NCI-H524 (cell line): ENCODE measurements at regions not wholly inside any gene's neighbourhood (a gene's known extent, or its start where the extent isn't known, plus 50 kb on each side); places are given as distances from the start of the nearest gene placed in this dataset.
"Not testable (repeated sequence)": the region's sequence is repeated elsewhere in the genome, so short reads cannot be mapped to it uniquely, and the experiment has no call there.

ENCODE experiments used
- DNase-seq, 2 experiments: peaks; one replicate each; lab custom pipeline; 2025; lab: John Stamatoyannopoulos, UW

DNA sequence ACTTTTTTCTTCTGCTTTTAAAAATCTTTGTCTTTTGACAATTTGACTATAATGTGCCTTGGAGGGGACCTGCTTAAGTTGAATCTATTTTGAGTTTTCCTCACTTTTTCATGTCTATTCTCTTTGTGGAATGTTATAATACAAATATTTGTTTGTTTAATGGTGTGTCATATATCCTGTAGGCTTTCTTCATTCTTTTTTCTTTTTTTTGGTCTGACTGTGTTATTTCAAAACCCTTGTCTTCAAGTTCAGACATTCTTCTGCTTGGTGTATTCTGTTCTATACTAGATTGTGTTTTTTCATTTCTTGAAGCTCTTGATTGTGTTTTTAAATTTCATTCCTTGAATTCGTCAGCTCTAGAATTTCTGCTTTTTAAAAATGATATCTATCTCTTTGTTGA, 228.2 kb downstream of the STK31 start:
- no peak for DNase-seq

DNA sequence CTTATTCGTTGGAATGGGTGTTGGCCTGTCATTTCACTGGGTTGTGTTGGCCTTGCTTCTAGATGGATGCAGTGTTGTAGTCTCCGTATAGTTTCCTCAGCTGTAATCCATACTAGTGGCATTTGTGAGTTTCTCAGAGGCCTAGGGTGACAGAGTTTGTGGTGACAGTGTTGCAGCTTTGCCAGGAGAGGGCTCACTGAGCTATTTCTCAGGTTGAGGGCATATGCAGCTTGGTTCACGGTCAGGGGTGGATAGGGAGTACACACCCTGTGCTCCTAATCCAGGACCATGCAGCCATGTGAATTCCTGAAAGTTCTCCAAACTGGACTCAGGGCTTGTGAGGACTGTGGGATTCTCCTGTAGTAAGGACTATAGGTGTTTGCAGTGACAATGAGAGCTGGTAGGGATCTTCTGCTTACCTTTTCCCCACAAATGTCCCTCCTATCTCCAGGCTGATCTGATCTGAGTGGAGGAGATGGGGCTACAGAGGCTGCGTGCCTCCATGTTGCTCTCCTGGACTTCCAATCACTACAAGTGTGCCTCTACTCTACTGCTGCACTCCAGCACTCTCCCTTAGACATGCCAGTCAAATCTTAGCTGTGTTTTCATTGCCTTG, 229.0 kb downstream of the STK31 start:
- DNase-seq: peak; percentile 30 to 48

DNA sequence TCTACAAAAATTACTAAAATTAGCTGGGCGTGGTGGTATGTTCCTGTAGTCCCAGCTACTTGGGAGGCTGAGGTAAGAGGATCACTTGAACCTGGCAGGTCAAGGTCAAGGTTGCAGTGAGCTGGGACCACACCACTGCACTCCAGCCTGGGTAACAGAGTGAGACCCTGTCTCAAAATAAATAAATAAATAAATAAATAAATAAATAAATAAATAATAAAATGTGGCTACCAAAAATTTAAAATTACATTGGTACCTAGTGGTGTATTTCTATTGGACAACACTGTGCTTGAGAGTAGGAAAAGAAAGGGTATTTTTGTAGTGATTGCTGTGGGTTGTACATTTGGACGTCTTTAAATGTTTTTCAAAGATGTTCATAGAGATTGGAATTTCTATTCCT, 229.7 kb downstream of the STK31 start:
- not testable (repeated sequence) for DNase-seq

DNA sequence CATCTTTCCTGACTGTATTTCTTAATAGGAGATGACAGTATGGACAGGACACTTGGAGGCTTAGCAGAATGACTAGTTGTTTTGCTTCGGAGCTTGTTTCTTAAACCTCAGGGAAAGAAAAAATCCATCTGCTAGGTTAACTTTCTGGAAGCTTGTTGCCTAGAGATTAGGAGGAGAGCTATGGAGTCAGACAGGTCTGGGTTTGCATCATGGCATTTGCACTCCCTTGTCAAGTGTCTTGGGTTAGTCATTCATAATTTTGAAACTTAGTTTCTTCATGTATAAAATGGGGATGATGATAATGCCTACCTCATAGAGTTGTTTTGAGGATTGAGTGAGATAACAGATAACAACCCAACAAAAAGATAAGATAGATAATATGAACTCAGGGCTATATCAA, 231.5 kb downstream of the STK31 start:
- DNase-seq: no peak

DNA sequence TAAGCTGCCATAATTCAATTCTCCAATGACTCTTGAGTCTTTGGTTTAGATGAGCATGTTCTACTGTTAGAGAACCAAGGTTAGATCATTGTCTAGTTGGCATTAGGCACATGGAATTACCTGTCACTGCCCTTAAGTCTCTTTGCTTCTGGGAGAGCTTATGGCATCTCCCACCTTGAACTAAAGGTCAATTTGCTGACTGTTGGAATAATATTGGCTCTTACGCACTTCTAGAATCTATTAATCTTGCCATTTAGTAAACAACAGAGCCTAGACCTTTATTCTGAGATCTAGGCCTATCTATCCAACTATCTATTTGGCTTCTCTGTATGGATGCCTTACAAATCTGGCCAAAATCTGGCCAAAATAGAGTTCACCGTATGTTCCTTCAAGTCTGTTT, 232.0 kb downstream of the STK31 start:
- no peak for DNase-seq

DNA sequence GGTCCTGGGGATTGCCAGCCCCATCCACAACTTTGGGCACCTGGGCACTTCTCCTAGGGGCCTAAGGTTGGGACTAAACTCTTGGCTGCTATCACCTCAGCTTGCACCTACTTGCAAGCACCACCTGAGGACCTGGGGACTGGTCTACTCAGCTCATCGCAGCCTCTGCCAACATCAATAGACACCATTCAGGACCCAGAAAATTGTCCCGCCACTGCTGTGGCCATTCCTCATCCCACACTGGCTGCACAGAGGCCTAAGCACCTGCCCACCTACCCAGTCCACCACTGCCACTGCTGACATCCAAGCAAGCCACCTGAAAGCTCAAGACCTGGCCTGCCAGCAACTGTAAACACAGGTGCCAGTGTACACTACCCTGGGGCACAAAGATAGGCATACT, 234.1 kb downstream of the STK31 start:
- DNase-seq: no peak

DNA sequence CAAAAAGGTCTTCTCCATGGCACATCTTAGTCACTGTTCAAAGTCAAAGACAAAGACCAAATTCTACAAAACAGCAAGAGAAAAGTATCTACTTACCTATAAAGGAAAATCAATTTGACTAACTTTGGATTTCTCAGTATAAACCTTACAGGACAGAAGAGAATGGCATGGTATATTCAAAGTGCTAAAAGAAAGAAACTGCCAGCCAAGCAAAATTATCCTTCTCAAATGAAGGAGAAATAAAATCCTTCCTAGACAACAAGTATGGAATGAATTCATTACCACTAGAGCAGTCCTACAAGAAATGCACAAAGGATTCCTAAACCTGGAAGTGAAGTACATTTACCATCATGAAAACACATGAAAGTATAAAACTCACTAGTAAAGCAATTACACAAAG, 235.5 kb downstream of the STK31 start:
- DNase-seq: no peak

DNA sequence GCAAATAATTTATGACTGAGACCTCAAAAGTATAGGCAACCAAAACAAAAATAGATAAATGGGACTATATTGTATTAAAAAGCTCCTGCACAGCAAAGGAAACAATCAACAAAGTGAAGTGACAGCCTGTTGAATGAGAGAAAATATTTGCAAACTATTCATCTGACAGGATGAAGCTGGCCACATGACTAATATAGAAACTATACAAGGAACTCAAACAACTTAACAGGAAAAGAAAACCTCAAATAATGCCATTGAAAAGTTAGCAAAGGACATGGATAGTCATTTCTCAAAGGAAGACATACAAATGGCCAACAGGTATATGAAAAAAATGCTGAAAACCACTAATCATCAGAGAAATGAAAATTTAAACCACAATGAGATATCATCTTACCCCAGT, 245.1 kb downstream of the STK31 start:
- DNase-seq: no peak

DNA sequence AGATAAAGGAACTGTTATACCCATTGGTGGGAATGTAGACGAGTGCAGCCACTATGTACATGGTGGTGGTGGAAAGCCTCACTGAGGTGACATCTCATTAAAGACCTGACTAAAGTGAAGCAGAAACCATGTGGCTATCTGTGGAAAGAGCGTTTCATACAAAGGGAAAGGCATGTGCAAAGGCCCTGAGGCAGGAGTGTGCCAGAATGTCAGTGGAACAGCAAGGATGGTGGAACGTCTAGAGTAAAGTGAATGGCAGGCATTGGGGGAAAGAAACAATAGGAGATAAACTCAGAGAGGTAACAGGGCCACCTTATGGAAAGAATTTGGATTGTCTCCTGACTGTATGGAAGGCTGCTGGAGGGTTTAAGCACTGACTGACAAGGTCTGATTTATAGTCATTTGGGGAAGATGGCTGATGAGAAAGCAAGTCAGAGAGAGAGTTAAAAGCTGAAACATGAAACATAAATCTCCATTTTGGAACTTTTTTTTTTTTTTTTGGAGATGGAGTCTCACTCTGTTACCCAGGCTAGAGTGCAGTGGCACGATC, 245.7 kb downstream of the STK31 start:
- no peak for DNase-seq

DNA sequence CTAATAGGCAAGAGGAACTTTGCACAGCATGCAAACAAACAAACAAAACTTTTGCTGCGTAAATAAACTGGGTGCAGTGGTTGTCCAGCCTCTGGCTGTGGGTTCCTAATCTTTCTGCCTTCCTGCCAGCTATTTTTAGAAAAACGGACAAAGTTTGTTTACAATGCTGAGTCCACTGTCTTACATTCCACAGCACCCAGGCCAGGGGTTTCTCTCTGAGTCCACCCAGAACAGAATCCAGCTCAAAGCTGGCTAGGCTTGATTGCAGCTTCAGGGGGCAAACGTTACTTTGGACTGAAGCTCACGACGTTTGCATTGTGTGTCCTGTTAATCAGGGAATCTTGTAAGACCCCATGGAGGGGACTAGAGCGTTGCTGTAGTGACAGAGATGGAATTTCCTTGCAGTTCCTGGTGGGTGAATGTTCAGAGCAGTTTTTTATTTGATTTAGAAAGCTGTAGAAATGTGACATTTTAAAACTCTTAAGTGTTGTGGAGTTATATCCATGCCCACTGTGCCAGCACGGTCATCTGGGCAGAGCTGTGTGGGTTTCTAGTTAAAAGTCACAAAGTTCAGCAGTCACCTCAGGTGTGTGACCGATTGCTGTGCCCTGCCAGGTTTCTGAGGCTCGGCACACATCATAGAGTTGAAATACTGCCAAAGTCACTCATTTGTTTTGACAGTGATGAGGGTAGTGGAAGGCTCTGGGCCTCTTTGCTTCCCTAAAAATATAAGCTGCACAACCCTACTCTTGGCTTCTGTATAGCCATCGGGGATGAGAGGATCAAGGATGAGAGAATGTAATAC, 247.0 kb downstream of the STK31 start:
- DNase-seq: no peak

DNA sequence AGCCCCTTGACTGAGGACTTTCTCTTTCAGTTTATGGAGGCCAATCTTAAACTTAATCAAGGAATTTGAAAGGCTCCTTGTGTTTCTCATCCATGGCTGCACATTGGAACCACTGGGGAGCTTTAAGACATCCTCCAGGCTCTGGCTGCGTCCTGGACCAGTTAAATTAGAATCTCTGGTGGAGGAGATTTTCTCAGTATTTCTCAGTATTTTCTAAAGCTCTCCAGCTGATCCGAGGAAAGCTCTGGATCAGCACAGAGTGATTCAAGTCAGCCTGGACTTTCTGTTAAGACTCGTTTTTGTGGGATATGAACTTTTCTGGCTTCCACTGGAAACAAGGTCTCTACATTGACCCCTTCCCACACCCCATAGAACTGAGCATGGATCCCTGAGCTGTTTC, 249.8 kb downstream of the STK31 start:
- no peak for DNase-seq

DNA sequence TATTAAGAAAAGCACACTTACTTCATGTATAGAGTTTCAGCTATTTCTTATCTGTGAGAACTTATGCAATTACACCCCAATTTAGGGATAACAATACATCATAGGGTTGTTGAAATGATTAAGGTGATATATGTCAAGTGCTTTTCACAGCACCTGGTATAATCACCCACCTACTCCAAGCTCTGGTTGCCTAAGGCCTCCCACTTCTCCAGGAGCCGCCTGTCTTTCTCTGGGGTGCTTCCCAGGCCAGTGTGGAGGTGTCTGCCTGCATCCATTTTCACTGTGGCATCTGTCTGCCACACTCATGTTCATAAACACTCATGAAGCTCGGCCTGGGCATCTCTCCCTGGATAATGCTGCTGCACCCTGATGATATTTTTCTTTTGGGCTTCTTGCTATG, 250.3 kb downstream of the STK31 start:
- DNase-seq: no peak

DNA sequence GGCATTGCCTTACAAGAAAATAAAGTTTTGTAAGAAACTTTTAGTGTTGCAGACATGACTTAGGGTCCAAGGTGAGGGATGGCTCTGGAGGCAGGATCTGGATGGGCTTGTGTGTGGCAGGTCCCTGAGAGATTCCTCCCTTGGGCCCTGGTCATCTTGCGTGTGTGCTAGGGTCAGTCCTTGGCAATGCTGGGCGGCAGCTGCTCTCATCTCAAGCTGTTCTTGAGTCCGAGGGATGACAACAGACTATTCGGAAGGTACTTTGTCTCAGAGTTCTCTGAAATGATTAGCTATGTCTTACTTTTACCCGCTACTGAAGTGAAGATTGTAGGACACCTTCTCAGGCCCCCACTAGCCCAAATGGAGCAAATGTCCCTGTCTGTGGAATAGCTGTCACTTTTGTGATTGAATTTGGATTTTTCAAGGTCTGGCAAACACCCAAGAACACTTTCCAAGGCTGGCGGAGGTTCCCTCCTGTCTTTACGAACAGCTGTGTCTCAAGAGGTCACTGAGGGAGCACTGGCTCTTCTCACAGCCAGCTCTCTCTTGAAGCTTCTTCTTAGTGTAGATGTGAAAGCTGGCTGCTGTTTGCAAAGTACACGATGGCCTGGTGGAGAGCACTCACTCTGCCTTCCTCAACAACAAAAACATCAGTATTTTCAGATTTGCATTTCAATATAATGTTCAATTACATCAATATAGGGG, 253.6 kb downstream of the STK31 start:
- DNase-seq: no peak

DNA sequence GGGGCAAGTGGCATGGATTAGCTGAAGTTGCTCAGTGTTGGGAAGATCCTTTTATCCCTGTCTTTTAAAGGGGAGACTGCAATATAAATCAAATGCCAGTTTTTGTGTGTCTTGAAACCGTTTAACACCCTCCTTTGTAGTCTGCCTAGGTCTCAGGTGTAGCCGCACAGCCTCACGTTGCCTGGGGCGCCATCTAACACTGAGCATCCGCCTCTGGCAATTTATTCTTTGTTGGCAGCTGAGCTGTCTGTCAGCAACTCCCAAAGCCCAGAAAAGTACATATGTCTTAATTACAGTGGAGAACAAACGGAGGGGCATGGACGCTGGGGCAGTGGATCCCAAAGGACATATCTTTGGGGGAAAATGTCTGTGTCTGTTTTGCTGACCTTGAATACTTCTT, 254.7 kb downstream of the STK31 start:
- no peak for DNase-seq

DNA sequence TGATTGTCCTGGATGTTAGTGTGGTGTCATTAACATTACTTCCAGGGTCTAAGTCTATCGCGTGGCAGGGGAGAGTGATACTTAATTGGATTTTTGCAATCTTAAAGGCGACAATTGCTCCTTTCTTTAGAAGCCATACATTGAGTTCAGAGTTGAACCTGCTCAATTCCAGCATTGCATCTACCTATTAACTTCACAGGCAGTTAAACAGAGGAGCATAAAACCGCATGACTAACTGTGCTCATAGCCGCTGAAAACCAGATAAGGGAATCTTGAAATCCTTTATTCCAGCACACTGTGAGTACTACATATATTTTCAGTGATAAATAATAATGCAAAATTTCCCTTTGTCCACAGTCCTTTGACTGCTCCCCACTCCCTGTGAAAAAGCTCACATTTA, 255.3 kb downstream of the STK31 start:
- no peak for DNase-seq

DNA sequence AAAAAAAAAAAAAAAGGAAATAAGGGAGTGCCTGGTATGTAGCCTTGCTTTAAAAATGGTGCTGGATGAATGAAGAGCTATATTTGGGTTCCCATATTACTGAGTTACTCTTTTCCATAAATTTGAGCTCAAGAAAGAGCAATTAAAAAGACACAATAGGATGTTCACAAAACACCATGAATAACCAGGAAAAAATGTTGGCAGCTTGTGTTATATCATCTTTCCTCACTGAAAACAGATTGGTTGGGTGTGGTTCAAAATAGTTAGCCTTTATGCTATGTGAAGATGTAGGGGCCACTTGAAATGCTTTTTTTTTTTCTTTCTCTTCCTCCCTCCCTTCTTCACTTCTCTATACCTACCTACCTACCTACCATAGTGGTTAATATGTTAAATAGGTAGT, 256.9 kb downstream of the STK31 start:
- DNase-seq: no peak

DNA sequence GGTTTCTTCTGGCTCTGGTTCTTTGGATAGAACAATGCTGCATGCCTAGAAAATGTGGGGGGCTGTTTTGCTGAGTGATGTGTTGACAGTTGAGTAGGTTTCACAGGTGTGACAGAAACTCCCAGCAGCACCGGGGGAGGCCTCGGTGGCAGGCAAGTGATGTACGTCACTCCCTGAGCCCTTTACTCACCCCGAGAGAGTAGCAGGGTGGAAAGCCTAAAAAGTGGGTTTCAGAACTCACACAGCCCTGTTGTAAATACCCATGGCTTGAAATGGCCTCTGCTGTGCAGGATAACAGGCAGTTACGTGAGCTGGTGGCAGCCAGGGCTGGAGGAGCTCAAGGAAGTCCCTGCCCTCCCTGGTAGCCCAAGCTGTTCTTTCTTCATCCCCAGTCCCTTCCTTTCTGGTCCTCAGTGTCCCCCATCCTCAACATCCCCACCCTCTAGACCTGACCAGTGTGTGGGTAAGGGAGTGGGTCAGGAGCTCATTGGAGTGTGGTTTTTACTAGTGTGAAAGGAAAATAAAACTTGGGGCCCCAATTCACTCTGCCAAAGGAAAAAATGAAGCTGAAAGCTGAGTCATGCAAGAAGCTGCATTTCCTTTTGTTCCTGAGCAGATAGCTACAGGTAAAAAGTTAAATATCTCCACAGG, 258.1 kb downstream of the STK31 start:
- no peak for DNase-seq

DNA sequence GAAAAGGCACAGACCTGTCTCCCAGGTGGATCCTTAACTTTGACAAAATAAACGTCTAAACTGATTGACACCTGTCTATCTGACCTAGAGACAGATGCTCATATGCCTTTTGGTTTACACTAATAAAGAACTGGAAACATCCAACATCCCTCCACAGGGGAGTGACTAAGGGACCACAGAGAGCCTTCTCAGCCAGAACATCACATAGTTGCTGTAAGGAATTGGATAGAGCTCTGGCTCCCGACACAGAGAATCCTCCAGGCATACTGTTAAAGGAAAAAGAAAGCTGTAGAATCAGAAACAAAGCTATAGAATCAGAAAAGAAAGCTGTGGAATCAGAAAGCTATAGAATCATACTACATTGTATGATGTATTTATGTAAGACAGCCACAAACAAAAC, 258.8 kb downstream of the STK31 start:
- no peak for DNase-seq

DNA sequence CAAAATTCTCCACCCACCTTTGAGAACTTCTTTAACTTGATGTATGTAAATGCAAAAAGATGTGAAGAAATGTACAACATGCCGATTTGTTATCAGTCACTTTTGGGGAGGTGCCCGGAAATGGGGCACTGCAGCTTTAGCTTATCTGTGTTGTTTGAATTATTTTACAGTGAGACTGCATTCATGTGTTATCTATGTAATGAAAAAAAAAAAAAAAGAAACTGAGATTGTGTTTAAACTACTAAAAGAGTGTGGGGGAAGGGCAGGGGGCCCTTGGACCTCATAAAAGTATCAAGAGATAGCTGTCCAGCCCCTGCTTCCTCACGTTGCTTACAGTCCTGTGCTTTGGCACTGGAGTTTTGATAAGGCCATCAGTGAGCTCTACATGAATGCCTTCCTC, 259.4 kb downstream of the STK31 start:
- DNase-seq: no peak

DNA sequence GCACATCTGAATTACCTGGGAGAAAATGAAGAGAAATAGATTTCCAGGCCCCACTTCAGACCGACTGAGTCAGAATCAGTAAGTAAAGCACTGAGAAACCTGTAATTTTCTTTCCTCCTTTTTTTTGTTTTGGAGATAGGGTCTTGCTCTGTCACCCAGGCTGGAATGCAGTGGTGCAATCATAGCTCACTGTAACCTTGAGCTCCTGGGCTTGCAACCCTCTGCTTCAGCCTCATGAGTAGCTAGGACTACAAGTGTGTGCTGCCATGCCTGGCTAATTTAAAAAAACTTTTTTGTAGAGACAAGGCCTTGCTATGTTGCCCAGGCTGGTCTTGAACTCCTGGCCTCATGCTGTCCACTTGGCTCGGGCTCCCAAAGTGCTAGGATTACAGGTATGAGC, 260.2 kb downstream of the STK31 start:
- DNase-seq: no peak

DNA sequence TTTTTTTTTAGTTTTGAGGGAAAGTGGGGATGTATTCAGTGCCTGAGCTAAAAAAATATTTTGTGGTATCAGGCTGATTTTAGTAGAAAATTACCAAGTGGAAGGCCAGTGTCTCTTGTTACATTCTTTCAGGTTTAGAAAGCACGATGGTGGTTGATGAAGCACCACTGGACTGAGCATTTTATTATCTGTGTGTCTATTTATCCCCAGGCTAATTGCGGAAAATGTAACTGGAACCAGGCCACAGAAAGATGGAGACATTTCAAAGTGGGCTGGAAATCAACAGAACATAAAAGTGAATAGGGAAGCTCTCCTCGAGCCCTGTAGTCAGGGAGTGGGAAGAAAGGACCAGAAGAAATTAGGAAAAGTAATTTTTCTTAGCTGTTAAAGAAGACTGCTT, 261.0 kb downstream of the STK31 start:
- no peak for DNase-seq

DNA sequence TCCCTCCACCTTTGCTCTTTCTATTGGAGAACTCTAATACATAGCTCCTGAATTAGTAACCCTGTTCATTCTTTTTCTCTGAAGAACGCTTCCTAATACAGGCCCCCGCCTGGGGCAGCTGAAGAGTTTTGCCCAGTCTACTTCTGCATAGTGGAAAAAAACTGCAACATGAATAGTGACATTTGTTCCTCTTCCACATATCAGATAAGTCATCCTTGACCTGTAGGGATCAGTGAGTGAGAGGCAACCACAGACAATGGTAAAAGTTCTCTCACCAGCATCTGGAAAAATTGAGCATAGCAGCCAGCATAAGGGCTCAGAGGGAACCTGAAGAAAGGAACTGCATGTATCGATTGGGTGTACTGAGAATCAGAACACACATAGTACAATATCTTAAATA, 262.0 kb downstream of the STK31 start:
- no peak for DNase-seq

DNA sequence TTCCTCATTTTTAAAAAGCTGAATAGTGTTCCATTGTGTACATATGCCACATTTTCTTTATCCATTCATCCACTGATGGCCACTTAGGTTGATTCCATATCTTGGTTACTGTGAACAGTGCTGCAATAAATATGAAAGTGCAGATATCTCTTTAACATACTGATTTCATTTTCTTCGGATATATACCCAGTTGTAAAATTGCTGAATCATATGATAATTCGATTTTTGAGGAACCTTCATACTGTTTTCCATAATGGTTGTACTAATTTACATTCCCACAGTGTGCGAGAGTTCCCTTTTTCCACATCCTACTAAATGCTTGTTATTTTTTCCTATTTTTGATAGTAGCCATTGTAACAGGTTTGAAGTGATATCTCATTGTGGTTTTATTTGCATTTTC, 263.2 kb downstream of the STK31 start:
- no peak for DNase-seq
